ENCODE measurements at regions not wholly inside any gene's neighbourhood (a gene's known extent, or its start where the extent isn't known, plus 50 kb on each side); places are given as distances from the start of the nearest gene placed in this dataset.

- no peaks in the 10 kb centered on the region for H3K4me1 ChIP-seq (ENCODE audit: insufficient read depth)
- H3K9me3 ChIP-seq (ENCODE audit: low read depth) = no peaks in the 10 kb centered on the region
- no peak overlapping the region for H3K4me2 ChIP-seq
- H3K36me3 ChIP-seq (replicated peaks; ENCODE audit: insufficient read depth, low read depth) = no peaks in the 10 kb centered on the region
- no peaks in the 10 kb centered on the region for H4K20me1 ChIP-seq (ENCODE audit: insufficient read depth, poor library complexity, severe bottlenecking)
- no peaks in the 10 kb centered on the region for H3K79me2 ChIP-seq
- TF ChIP-seq EZH2 (IDR thresholded peaks at IDR 0.05; ENCODE audit: borderline replicate concordance) = no peak
- no peak for TF ChIP-seq CTCF (IDR thresholded peaks at IDR 0.05; ENCODE audit: poor library complexity)
- no peak for TF ChIP-seq EZH2phosphoT487 (IDR thresholded peaks at IDR 0.05; ENCODE audit: low read depth, severe bottlenecking, unreplicated experiment)
- no peak for DNase-seq (ENCODE audit: low spot score)
- H3K9me2 ChIP-seq (replicated peaks; ENCODE audit: insufficient read depth) = no peaks in the 10 kb centered on the region
- no peak overlapping the region for H2AFZ ChIP-seq
- no peaks in the 10 kb centered on the region for H3K27me3 ChIP-seq
- 89% methylated on average over 3 of the region's 3 CpGs for WGBS (ENCODE audit: low lambda C conversion rate, missing lambda C conversion rate)
- H3K27ac ChIP-seq = no peak overlapping the region
- no peak overlapping the region for H3K4me3 ChIP-seq
Measured at GRCh38 chr2:199196686-199197085, 261.1 kb downstream of the SATB2 start.

- no peak overlapping the region for H3K27ac ChIP-seq
- 86% methylated on average over 6 of the region's 6 CpGs for WGBS (ENCODE audit: low lambda C conversion rate, missing lambda C conversion rate)
- H3K4me3 ChIP-seq = no peak overlapping the region
Measured at GRCh38 chr2:199195927-199196502, 261.7 kb downstream of the SATB2 start.

GRCh38 chr2:199191461-199191860, 266.3 kb downstream of the SATB2 start:
- TF ChIP-seq EZH2phosphoT487 (IDR thresholded peaks at IDR 0.05; ENCODE audit: low read depth, severe bottlenecking, unreplicated experiment) = no peak
- TF ChIP-seq EZH2 (IDR thresholded peaks at IDR 0.05; ENCODE audit: borderline replicate concordance) = no peak
- TF ChIP-seq CTCF (IDR thresholded peaks at IDR 0.05; ENCODE audit: poor library complexity) = no peak
- H3K4me3 ChIP-seq = no peak overlapping the region
- no peak for DNase-seq (ENCODE audit: low spot score)
- no peaks in the 10 kb centered on the region for H3K9me2 ChIP-seq (replicated peaks; ENCODE audit: insufficient read depth)
- no peaks in the 10 kb centered on the region for H3K79me2 ChIP-seq
- H3K4me1 ChIP-seq (ENCODE audit: insufficient read depth) = no peaks in the 10 kb centered on the region
- H3K4me2 ChIP-seq = no peak overlapping the region
- no peaks in the 10 kb centered on the region for H3K27me3 ChIP-seq
- no peaks in the 10 kb centered on the region for H4K20me1 ChIP-seq (ENCODE audit: insufficient read depth, poor library complexity, severe bottlenecking)
- H3K27ac ChIP-seq = no peak overlapping the region
- WGBS (ENCODE audit: low lambda C conversion rate, missing lambda C conversion rate) = 68% methylated on average over 8 of the region's 8 CpGs
- no peaks in the 10 kb centered on the region for H3K9me3 ChIP-seq (ENCODE audit: low read depth)
- H2AFZ ChIP-seq = no peak overlapping the region
- H3K36me3 ChIP-seq (replicated peaks; ENCODE audit: insufficient read depth, low read depth) = no peaks in the 10 kb centered on the region

More at GRCh38 chr2:199195927-199196502, 261.7 kb downstream of the SATB2 start:
- Histone ChIP-seq H3K4me2 (no peak overlapping the region), H3K9me3 (ENCODE audit: low read depth) (no peaks in the 10 kb centered on the region), H2AFZ (no peak overlapping the region), H3K9me2 (replicated peaks; ENCODE audit: insufficient read depth) (no peaks in the 10 kb centered on the region), H3K27me3 (no peaks in the 10 kb centered on the region), H3K36me3 (replicated peaks; ENCODE audit: insufficient read depth, low read depth) (no peaks in the 10 kb centered on the region), H4K20me1 (ENCODE audit: insufficient read depth, poor library complexity, severe bottlenecking) (no peaks in the 10 kb centered on the region), H3K4me1 (ENCODE audit: insufficient read depth) (no peaks in the 10 kb centered on the region), H3K79me2 (no peaks in the 10 kb centered on the region)
- DNase-seq (ENCODE audit: low spot score) = no peak
- no peak for TF ChIP-seq EZH2phosphoT487 (IDR thresholded peaks at IDR 0.05; ENCODE audit: low read depth, severe bottlenecking, unreplicated experiment)

- no peaks in the 10 kb centered on the region for H4K20me1 ChIP-seq (ENCODE audit: insufficient read depth, poor library complexity, severe bottlenecking)
- H3K27me3 ChIP-seq = no peaks in the 10 kb centered on the region
- no peak for DNase-seq (ENCODE audit: low spot score)
- H2AFZ ChIP-seq = no peak overlapping the region
- no peaks in the 10 kb centered on the region for H3K9me2 ChIP-seq (replicated peaks; ENCODE audit: insufficient read depth)
- 85% methylated on average over 2 of the region's 2 CpGs for WGBS (ENCODE audit: low lambda C conversion rate, missing lambda C conversion rate)
- TF ChIP-seq EZH2 (IDR thresholded peaks at IDR 0.05; ENCODE audit: borderline replicate concordance) (no peak), CTCF (IDR thresholded peaks at IDR 0.05; ENCODE audit: poor library complexity) (no peak), EZH2phosphoT487 (IDR thresholded peaks at IDR 0.05; ENCODE audit: low read depth, severe bottlenecking, unreplicated experiment) (no peak)
- no peaks in the 10 kb centered on the region for H3K4me1 ChIP-seq (ENCODE audit: insufficient read depth)
- no peaks in the 10 kb centered on the region for H3K36me3 ChIP-seq (replicated peaks; ENCODE audit: insufficient read depth, low read depth)
- H3K4me2 ChIP-seq = no peak overlapping the region
- H3K4me3 ChIP-seq = no peak overlapping the region
- H3K27ac ChIP-seq = no peak overlapping the region
- H3K79me2 ChIP-seq = no peaks in the 10 kb centered on the region
- H3K9me3 ChIP-seq (ENCODE audit: low read depth) = no peaks in the 10 kb centered on the region
Measured at GRCh38 chr2:199189229-199189628, 268.5 kb downstream of the SATB2 start.

Measured in hepatocyte (in vitro differentiated cells).